ENCODE measurements at regions not wholly inside any gene's neighbourhood (a gene's known extent, or its start where the extent isn't known, plus 50 kb on each side); places are given as distances from the start of the nearest gene placed in this dataset.

- intact Hi-C loops (cut with DNase I) = no loop called here
- ATAC-seq = peak; percentile 40 to 57
These were observed 55.1 kb upstream of the RASA2 start for GRCh38 chr3:141431411-141432378.

GRCh38 chr3:141432904-141433303 is 53.9 kb upstream of the RASA2 start:
- peaks cover 48% of the 10 kb centered on the region for H3K4me1 ChIP-seq
- DNase-seq (no peak), ATAC-seq (no peak)
- TF ChIP-seq, protein P1, sequence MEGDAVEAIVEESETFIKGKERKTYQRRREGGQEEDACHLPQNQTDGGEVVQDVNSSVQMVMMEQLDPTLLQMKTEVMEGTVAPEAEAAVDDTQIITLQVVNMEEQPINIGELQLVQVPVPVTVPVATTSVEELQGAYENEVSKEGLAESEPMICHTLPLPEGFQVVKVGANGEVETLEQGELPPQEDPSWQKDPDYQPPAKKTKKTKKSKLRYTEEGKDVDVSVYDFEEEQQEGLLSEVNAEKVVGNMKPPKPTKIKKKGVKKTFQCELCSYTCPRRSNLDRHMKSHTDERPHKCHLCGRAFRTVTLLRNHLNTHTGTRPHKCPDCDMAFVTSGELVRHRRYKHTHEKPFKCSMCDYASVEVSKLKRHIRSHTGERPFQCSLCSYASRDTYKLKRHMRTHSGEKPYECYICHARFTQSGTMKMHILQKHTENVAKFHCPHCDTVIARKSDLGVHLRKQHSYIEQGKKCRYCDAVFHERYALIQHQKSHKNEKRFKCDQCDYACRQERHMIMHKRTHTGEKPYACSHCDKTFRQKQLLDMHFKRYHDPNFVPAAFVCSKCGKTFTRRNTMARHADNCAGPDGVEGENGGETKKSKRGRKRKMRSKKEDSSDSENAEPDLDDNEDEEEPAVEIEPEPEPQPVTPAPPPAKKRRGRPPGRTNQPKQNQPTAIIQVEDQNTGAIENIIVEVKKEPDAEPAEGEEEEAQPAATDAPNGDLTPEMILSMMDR (IDR thresholded peaks at IDR 0.05) = no peak
- intact Hi-C loops (cut with DNase I) = no loop called here
- H3K27me3 ChIP-seq (ENCODE audit: low read depth) = no peaks in the 10 kb centered on the region
- H3K4me3 ChIP-seq = no peak overlapping the region
- H3K27ac ChIP-seq = no peak overlapping the region
- peaks cover 22% of the 10 kb centered on the region for H3K36me3 ChIP-seq
- no peaks in the 10 kb centered on the region for H3K9me3 ChIP-seq

More at GRCh38 chr3:141431411-141432378, 55.1 kb upstream of the RASA2 start:
- peaks cover 61% of the 10 kb centered on the region for H3K4me1 ChIP-seq
- no peaks in the 10 kb centered on the region for H3K9me3 ChIP-seq
- no peak for DNase-seq
- H3K36me3 ChIP-seq = peaks cover 24% of the 10 kb centered on the region
- TF ChIP-seq, protein P1 (IDR thresholded peaks at IDR 0.05) = no peak
- no peak overlapping the region for H3K4me3 ChIP-seq
- H3K27ac ChIP-seq = peak overlapping the region; percentile 73
- no peaks in the 10 kb centered on the region for H3K27me3 ChIP-seq (ENCODE audit: low read depth)

DNA sequence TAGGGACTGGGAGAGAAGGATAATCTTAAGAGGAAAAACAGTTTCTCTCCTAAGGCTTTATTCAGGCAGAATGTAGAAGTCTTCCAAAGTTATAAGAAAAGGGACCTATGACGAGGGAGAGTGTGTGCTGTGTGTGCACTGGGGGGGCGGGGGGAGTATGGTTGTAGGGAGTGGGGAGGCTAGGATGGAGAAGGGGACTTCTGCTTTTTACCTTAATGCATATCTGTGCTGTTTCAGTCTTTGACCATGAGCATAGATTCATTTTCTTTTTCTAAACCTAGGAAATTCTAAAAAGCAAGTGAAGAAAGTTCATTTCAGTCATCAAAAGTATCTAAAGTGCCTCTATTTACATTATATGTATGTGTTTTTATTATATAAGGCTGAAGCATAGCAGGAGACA is 52.6 kb upstream of the RASA2 start:
- H3K4me3 ChIP-seq = no peak overlapping the region
- H3K4me1 ChIP-seq = peaks cover 46% of the 10 kb centered on the region
- intact Hi-C loops (cut with DNase I) = no loop called here
- H3K36me3 ChIP-seq = peaks cover 27% of the 10 kb centered on the region
- TF ChIP-seq, protein P1 (IDR thresholded peaks at IDR 0.05) = no peak
- ATAC-seq = no peak
- H3K9me3 ChIP-seq = no peaks in the 10 kb centered on the region
- DNase-seq = no peak
- H3K27ac ChIP-seq = no peak overlapping the region
- H3K27me3 ChIP-seq (ENCODE audit: low read depth) = no peaks in the 10 kb centered on the region

DNA sequence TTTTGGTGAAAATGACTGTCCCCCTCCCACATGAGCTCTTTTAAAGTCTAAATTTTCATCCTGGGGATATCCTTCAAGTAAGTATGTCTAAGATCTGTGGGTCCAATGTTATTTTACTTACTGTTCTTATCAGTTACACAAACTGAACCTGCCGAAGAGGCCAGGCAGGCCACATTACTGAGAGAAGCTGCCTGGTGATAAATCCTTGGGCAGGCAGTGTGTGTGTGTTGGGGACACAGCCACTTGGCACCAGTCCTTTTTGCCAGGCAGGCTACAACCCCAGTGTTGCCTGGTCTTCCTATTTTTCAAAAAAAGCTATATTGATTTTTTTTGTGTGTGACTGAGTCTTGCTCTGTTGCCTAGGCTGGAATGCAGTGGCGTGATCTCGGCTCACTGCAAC is 50.6 kb upstream of the RASA2 start:
- peaks cover 47% of the 10 kb centered on the region for H3K4me1 ChIP-seq
- no peak for DNase-seq

More for the DNA sequence above, 50.6 kb upstream of the RASA2 start:
- Histone ChIP-seq H3K27me3 (ENCODE audit: low read depth) (no peaks in the 10 kb centered on the region), H3K4me3 (no peak overlapping the region), H3K36me3 (peaks cover 21% of the 10 kb centered on the region), H3K9me3 (no peaks in the 10 kb centered on the region), H3K27ac (no peak overlapping the region)
- TF ChIP-seq, protein P1 (IDR thresholded peaks at IDR 0.05) = no peak
- intact Hi-C loops (cut with DNase I) = no loop called here
- ATAC-seq = no peak

Measured in lower lobe of right lung (tissue), 2 donors.